ENCODE measurements at regions not wholly inside any gene's neighbourhood (a gene's known extent, or its start where the extent isn't known, plus 50 kb on each side); places are given as distances from the start of the nearest gene placed in this dataset.
"Not testable (repeated sequence)": the region's sequence is repeated elsewhere in the genome, so short reads cannot be mapped to it uniquely, and the experiment has no call there.

DNA sequence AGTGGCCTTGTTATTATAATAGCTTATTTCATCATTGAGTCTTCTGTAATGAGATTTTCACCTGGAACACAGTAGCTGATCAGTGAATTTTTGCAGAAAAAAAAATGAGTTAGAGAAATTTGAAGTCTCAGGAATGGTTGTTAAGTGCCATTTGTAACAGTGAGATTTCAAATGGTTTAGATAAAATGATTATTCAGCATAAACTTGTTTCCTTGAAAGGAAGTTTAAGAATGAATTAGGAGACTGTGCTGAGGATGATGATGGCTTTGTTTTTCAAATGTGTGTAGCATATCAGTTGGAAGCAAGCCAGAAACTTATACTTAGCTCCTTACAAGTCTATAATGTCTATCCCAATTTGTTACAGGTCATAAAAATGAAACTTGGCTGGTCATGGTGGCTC is 225.1 kb downstream of the LRRC3B start:
- Histone ChIP-seq H3K9me3 (ENCODE audit: control insufficient read depth, insufficient read depth, low read length) (no peaks in the 10 kb centered on the region), H3K27me3 (ENCODE audit: control insufficient read depth, insufficient read depth, low read length) (no peaks in the 10 kb centered on the region), H3K4me3 (ENCODE audit: low read depth, low read length) (no peak overlapping the region), H3K27ac (ENCODE audit: low read depth, low read length) (no peak overlapping the region), H3K9ac (ENCODE audit: low read depth, low read length) (no peak overlapping the region), H3K36me3 (ENCODE audit: control insufficient read depth, insufficient read depth, low read length) (no peaks in the 10 kb centered on the region), H3K4me1 (ENCODE audit: control insufficient read depth, insufficient read depth, low read length) (no peaks in the 10 kb centered on the region)

DNA sequence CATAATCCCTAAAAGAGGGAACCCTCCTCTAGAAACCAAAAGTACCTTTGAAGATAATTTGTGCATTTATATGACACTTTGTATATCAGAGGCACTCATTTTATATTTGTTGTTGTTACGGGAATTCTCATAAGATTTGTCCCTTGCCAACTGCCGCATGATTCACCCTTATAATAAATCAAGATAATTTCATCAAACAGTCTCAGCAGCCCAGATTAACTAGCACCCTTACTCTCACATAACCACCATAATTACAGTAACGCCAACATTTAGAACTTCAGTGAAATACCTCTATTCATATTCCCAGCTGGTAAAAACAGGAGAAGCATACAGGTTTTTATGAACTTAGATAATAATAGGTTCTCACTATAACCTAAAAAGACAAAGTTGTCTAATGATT is 271.9 kb downstream of the LRRC3B start:
- H3K27me3 ChIP-seq (ENCODE audit: control insufficient read depth, insufficient read depth, low read length), result no peaks in the 10 kb centered on the region
- no peaks in the 10 kb centered on the region for H3K36me3 ChIP-seq (ENCODE audit: control insufficient read depth, insufficient read depth, low read length)
- no peak overlapping the region for H3K4me3 ChIP-seq (ENCODE audit: low read depth, low read length)
- H3K27ac ChIP-seq (ENCODE audit: low read depth, low read length), result no peak overlapping the region
- H3K9ac ChIP-seq (ENCODE audit: low read depth, low read length), result no peak overlapping the region
- no peaks in the 10 kb centered on the region for H3K9me3 ChIP-seq (ENCODE audit: control insufficient read depth, insufficient read depth, low read length)
- H3K4me1 ChIP-seq (ENCODE audit: control insufficient read depth, insufficient read depth, low read length), result peaks cover 7% of the 10 kb centered on the region; the same call in 1 of the 2 replicates

DNA sequence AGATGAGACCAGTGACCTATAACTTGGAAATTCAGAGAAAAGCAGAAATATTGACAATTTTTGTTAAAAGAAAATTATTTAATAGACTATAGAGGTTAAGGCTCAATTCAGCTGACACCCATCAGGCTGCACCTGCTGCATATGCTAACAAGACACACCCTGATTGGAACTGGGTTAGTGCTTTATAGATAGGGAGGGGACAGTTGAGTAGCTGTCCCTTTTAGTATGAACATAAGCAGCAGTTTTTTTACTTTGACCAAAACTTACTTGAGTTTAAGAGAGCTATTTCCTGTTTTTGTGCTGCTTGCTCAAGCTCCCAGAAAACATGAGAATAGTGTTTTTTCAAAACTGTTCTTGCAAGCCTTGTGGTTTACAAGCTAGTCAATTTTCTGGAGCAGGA is 292.6 kb downstream of the LRRC3B start:
- H3K4me3 ChIP-seq (ENCODE audit: low read depth, low read length), result no peak overlapping the region
- H3K9me3 ChIP-seq (ENCODE audit: control insufficient read depth, insufficient read depth, low read length), result no peaks in the 10 kb centered on the region
- no peaks in the 10 kb centered on the region for H3K4me1 ChIP-seq (ENCODE audit: control insufficient read depth, insufficient read depth, low read length)
- no peak overlapping the region for H3K27ac ChIP-seq (ENCODE audit: low read depth, low read length)
- no peaks in the 10 kb centered on the region for H3K36me3 ChIP-seq (ENCODE audit: control insufficient read depth, insufficient read depth, low read length)
- H3K9ac ChIP-seq (ENCODE audit: low read depth, low read length), result no peak overlapping the region
- no peaks in the 10 kb centered on the region for H3K27me3 ChIP-seq (ENCODE audit: control insufficient read depth, insufficient read depth, low read length)

DNA sequence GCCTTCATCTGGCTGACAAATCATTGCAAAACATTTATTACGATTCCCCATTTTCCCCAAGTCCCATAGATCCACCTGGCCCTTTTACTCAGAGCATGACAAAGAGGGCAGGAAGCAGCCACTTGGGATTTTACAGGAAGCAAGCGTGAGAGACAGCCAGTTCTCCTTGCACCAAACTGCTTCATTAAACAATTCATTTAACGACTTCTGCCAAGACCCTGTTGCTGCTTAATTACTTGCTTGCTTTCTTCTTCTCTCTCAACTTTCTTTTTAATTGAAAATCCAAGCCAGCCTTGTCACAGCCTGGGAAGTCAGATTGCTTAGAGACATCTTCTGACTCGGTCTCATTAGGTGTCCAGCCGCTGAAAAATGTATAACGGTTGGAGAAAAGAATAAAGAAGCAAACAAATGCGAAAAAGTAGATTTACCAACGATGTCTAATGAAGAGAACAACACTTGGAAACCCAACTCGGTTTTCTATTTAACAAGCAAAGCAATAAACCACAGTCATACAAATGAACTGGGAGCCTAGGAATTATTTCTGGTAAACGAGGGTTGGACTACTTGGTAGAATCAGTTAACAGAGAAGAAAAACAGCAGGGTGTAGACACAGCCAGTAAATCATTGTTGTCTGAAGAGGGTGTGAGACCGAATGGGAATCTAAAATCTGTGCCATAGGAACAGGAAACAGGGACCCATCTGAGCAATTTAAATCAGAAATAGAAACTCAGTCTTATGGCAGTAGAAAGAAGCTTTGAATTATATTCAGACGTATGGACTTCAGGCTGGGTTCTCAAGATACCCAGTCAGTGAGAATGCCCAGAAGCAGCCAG is 298.3 kb downstream of the LRRC3B start:
- Histone ChIP-seq H3K4me1 (ENCODE audit: control insufficient read depth, insufficient read depth, low read length) (peaks cover 9% of the 10 kb centered on the region), H3K27me3 (ENCODE audit: control insufficient read depth, insufficient read depth, low read length) (no peaks in the 10 kb centered on the region), H3K4me3 (ENCODE audit: low read depth, low read length) (no peak overlapping the region), H3K9ac (ENCODE audit: low read depth, low read length) (no peak overlapping the region), H3K27ac (ENCODE audit: low read depth, low read length) (no peak overlapping the region), H3K9me3 (ENCODE audit: control insufficient read depth, insufficient read depth, low read length) (no peaks in the 10 kb centered on the region), H3K36me3 (ENCODE audit: control insufficient read depth, insufficient read depth, low read length) (no peaks in the 10 kb centered on the region)

DNA sequence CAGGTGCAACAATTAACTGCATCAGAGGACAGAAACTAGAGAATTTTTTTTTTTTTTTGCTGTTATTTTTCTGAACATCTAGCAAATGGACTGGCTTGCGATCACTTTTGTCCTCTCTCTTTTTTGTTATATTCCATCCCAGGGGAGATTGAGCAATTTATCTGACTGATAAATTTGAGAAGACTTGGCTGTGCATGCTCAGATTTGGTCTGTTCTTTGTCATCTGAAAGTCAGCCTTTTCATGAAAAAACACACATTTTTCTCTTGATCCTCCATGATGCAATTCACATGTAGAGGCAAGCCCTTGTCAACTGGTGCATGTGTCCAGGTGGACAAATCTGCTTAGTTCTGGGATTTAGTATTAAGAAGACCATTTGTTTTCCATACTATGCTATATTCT is 309.3 kb downstream of the LRRC3B start:
- H3K4me1 ChIP-seq (ENCODE audit: control insufficient read depth, insufficient read depth, low read length), result no peaks in the 10 kb centered on the region
- H3K9me3 ChIP-seq (ENCODE audit: control insufficient read depth, insufficient read depth, low read length), result no peaks in the 10 kb centered on the region
- H3K4me3 ChIP-seq (ENCODE audit: low read depth, low read length), result no peak overlapping the region
- no peaks in the 10 kb centered on the region for H3K27me3 ChIP-seq (ENCODE audit: control insufficient read depth, insufficient read depth, low read length)
- H3K36me3 ChIP-seq (ENCODE audit: control insufficient read depth, insufficient read depth, low read length), result no peaks in the 10 kb centered on the region
- no peak overlapping the region for H3K27ac ChIP-seq (ENCODE audit: low read depth, low read length)
- H3K9ac ChIP-seq (ENCODE audit: low read depth, low read length), result no peak overlapping the region

DNA sequence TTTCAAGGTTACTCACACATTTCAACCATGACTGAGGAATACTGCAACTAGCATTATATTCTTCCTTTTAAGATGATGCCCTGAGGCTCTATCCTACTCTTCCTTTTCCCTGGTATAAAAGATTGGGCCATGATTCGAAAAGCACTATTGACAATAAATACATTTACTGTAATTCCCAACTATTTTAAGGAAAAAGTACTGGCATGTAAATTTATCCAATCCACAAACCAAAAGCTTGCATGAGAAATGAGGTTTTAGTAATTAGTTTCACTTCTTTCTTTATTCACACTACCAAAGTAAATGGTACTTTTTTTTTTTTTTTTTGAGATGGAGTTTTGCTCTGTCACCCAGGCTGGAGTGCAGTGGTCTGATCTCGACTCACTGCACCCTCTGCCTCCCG is 310.2 kb downstream of the LRRC3B start:
- H3K36me3 ChIP-seq (ENCODE audit: control insufficient read depth, insufficient read depth, low read length), result no peaks in the 10 kb centered on the region
- H3K27ac ChIP-seq (ENCODE audit: low read depth, low read length), result no peak overlapping the region
- no peaks in the 10 kb centered on the region for H3K9me3 ChIP-seq (ENCODE audit: control insufficient read depth, insufficient read depth, low read length)
- H3K4me1 ChIP-seq (ENCODE audit: control insufficient read depth, insufficient read depth, low read length), result no peaks in the 10 kb centered on the region
- no peak overlapping the region for H3K4me3 ChIP-seq (ENCODE audit: low read depth, low read length)
- H3K9ac ChIP-seq (ENCODE audit: low read depth, low read length), result no peak overlapping the region
- no peaks in the 10 kb centered on the region for H3K27me3 ChIP-seq (ENCODE audit: control insufficient read depth, insufficient read depth, low read length)

DNA sequence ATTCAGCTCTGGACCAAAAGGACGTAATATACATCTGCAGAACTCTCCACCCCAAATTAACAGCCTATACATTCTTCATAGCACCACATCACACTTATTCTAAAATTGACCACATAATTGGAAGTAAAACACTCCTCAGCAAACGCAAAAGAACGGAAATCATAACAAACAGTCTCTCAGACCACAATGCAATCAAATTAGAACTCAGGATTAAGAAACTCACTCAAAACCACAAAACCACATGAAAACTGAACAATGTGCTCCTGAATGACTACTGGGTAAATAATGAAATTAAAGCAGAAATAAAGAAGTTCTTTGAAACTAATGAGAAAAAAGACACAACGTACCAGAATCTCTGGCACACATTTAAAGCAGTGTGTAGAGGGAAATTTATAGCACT is 322.9 kb downstream of the LRRC3B start:
- H3K9ac ChIP-seq (ENCODE audit: low read depth, low read length); H3K4me1 ChIP-seq (ENCODE audit: control insufficient read depth, insufficient read depth, low read length); H3K27me3 ChIP-seq (ENCODE audit: control insufficient read depth, insufficient read depth, low read length); H3K27ac ChIP-seq (ENCODE audit: low read depth, low read length); H3K4me3 ChIP-seq (ENCODE audit: low read depth, low read length); H3K9me3 ChIP-seq (ENCODE audit: control insufficient read depth, insufficient read depth, low read length); H3K36me3 ChIP-seq (ENCODE audit: control insufficient read depth, insufficient read depth, low read length): not testable (repeated sequence)

DNA sequence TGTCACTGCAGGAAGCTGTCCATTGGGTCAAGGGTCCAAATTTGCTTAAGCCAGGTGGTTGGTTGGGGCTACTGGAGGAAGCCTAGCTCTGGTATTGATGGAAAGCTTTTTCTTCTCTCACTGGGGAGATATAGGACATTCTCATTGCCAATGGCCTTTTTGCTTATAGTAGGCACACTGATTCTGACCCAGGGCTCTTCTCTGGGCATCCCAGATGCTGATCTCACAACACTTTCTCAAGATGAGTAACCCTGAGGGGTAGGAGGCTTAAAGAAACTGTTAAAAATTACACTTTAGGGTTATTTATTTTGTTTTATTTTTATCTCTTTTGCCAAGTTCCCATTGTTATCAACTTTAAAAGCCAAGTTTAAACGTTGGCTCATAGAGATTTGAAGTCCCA is 337.8 kb downstream of the LRRC3B start:
- H3K27me3 ChIP-seq (ENCODE audit: control insufficient read depth, insufficient read depth, low read length), result no peaks in the 10 kb centered on the region
- no peaks in the 10 kb centered on the region for H3K36me3 ChIP-seq (ENCODE audit: control insufficient read depth, insufficient read depth, low read length)
- no peak overlapping the region for H3K27ac ChIP-seq (ENCODE audit: low read depth, low read length)
- no peak overlapping the region for H3K9ac ChIP-seq (ENCODE audit: low read depth, low read length)
- H3K4me1 ChIP-seq (ENCODE audit: control insufficient read depth, insufficient read depth, low read length), result no peaks in the 10 kb centered on the region
- H3K4me3 ChIP-seq (ENCODE audit: low read depth, low read length), result no peak overlapping the region
- peaks cover 4% of the 10 kb centered on the region; the same call in 1 of the 2 replicates for H3K9me3 ChIP-seq (ENCODE audit: control insufficient read depth, insufficient read depth, low read length)

DNA sequence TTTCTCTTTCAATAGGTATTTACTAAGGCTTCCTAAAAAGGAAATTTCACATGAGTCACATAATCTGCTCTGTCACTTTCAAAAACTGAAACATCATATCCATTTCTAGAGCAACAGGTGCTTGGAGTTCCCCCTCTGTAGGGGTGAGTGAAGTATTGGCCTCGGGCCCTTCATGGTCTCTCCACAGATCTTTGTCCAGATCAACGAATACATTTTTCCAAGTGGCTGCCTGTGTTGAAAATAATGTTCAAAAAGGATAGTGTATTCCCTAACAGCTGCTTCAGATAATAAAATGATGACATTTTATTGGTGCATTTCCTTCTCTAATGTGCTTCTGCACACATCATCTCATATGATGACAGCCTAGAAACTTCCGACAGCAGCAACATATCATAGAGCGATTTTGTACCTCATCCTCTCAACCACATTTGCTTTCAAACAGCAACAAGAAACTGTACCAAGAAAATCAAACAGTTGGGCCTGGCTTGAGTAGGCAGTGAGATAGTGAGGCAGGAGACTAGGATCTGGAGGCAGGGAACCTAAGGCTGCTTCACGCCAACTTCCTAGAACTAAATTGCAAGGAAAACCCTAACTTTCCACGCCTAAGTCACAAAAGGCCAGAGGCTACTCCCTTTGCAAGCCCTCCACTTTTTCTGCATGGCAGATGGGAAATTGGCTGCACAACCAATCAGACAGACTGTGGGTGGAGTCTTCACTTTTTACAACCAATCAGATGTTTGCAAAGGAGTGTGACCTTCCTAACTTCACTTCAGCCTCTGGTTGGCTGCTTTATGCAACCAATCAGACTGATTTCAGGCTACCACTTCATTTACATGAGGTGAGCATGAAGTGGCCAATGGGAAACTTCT is 340.2 kb downstream of the LRRC3B start:
- Histone ChIP-seq H3K4me3 (ENCODE audit: low read depth, low read length) (no peak overlapping the region), H3K27ac (ENCODE audit: low read depth, low read length) (no peak overlapping the region), H3K9me3 (ENCODE audit: control insufficient read depth, insufficient read depth, low read length) (peaks cover 6% of the 10 kb centered on the region; the same call in 1 of the 2 replicates), H3K36me3 (ENCODE audit: control insufficient read depth, insufficient read depth, low read length) (no peaks in the 10 kb centered on the region), H3K27me3 (ENCODE audit: control insufficient read depth, insufficient read depth, low read length) (no peaks in the 10 kb centered on the region), H3K4me1 (ENCODE audit: control insufficient read depth, insufficient read depth, low read length) (no peaks in the 10 kb centered on the region), H3K9ac (ENCODE audit: low read depth, low read length) (no peak overlapping the region)

DNA sequence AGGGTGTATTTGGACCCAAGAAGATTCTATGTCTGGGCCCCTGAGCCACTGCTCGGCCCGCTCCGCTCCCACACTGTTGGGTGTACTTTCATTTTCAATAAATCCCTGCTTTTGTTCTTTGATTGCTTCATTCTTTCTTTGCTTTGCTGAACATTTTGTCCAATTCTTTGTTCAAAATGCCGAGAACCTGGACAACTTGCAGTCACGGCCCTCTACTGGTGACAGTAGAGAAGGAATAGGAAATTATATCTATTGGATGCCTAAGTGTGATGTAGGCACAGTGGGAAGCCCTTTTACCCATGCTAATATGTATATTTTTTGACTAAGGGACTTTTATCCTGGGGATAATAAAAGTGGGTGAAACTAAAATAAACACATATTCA is 340.8 kb downstream of the LRRC3B start:
- Histone ChIP-seq H3K27ac (ENCODE audit: low read depth, low read length) (no peak overlapping the region), H3K9me3 (ENCODE audit: control insufficient read depth, insufficient read depth, low read length) (peaks cover 6% of the 10 kb centered on the region; the same call in 1 of the 2 replicates), H3K27me3 (ENCODE audit: control insufficient read depth, insufficient read depth, low read length) (no peaks in the 10 kb centered on the region), H3K36me3 (ENCODE audit: control insufficient read depth, insufficient read depth, low read length) (no peaks in the 10 kb centered on the region), H3K9ac (ENCODE audit: low read depth, low read length) (no peak overlapping the region), H3K4me3 (ENCODE audit: low read depth, low read length) (no peak overlapping the region), H3K4me1 (ENCODE audit: control insufficient read depth, insufficient read depth, low read length) (no peaks in the 10 kb centered on the region)

DNA sequence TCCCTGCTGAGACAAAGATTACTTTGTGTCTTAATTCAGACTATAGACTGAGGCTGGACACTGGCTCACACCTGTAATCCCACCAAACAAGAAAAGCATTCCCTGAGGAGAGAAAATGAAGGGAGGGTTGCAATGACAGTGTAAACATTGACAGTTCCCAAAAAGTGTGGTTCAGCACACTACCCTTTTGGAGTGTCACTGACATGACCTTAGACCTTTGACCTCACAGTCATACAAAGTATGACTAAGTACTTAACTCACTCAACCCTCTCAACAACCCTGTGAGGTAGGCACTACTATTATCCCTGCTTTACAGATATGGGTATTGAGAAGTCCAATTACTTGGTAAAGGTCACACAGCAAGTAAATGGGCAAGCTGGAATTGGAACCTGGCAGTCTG is 341.7 kb downstream of the LRRC3B start:
- H3K27ac ChIP-seq (ENCODE audit: low read depth, low read length), result no peak overlapping the region
- H3K9ac ChIP-seq (ENCODE audit: low read depth, low read length), result no peak overlapping the region
- no peaks in the 10 kb centered on the region for H3K4me1 ChIP-seq (ENCODE audit: control insufficient read depth, insufficient read depth, low read length)
- H3K9me3 ChIP-seq (ENCODE audit: control insufficient read depth, insufficient read depth, low read length), result peaks cover 6% of the 10 kb centered on the region; the same call in 1 of the 2 replicates
- H3K36me3 ChIP-seq (ENCODE audit: control insufficient read depth, insufficient read depth, low read length), result no peaks in the 10 kb centered on the region
- no peaks in the 10 kb centered on the region for H3K27me3 ChIP-seq (ENCODE audit: control insufficient read depth, insufficient read depth, low read length)
- H3K4me3 ChIP-seq (ENCODE audit: low read depth, low read length), result no peak overlapping the region
